8988T (cell line): ENCODE measurements at regions not wholly inside any gene's neighbourhood (a gene's known extent, or its start where the extent isn't known, plus 50 kb on each side); places are given as distances from the start of the nearest gene placed in this dataset.
A peak's percentile ranks its signal among the peaks of the same experiment; 100 is the strongest.
"Not testable (repeated sequence)": the region's sequence is repeated elsewhere in the genome, so short reads cannot be mapped to it uniquely, and the experiment has no call there.

Experiments used
- DNase-seq: peaks from one replicate; pipeline ENCODE4 v3.0.0; 2011

- DNase-seq = no peak
Observed at GRCh38 chr14:71165121-71166031, 258.1 kb downstream of the PCNX1 start.

- peak; percentile 73 for DNase-seq
Observed at GRCh38 chr14:71166180-71166837, 259.1 kb downstream of the PCNX1 start.

GRCh38 chr14:71167325-71167950, 260.2 kb downstream of the PCNX1 start:
- not testable (repeated sequence) for DNase-seq

- DNase-seq = not testable (repeated sequence)
Observed at GRCh38 chr14:71168161-71168560, 260.9 kb downstream of the PCNX1 start.

- no peak for DNase-seq
Observed at GRCh38 chr14:71168564-71169427, 261.5 kb downstream of the PCNX1 start.

GRCh38 chr14:71169861-71170260, 262.6 kb downstream of the PCNX1 start:
- no peak for DNase-seq

- no peak for DNase-seq
Observed at GRCh38 chr14:71175491-71175890, 268.2 kb downstream of the PCNX1 start.

GRCh38 chr14:71179066-71179465, 271.8 kb downstream of the PCNX1 start:
- DNase-seq = no peak

- no peak for DNase-seq
Observed at GRCh38 chr14:71180397-71180796, 273.1 kb downstream of the PCNX1 start.

GRCh38 chr14:71181215-71182003, 274.1 kb downstream of the PCNX1 start:
- no peak for DNase-seq

- no peak for DNase-seq
Observed at GRCh38 chr14:71183876-71184689, 276.8 kb downstream of the PCNX1 start.

- no peak for DNase-seq
Observed at GRCh38 chr14:71185637-71186036, 278.4 kb downstream of the PCNX1 start.

- no peak for DNase-seq
Observed at GRCh38 chr14:71187633-71188356, 280.5 kb downstream of the PCNX1 start.

GRCh38 chr14:71190770-71191374, 283.6 kb downstream of the PCNX1 start:
- no peak for DNase-seq

- DNase-seq = no peak
Observed at GRCh38 chr14:71193663-71194062, 286.4 kb downstream of the PCNX1 start.

- DNase-seq = no peak
Observed at GRCh38 chr14:71194251-71194650, 287.0 kb downstream of the PCNX1 start.

- no peak for DNase-seq
Observed at GRCh38 chr14:71196921-71197320, 289.7 kb downstream of the PCNX1 start.

- DNase-seq = no peak
Observed at GRCh38 chr14:71198687-71199086, 291.4 kb downstream of the PCNX1 start.

GRCh38 chr14:71201840-71202239, 294.6 kb downstream of the PCNX1 start:
- DNase-seq = no peak

- DNase-seq = no peak
Observed at GRCh38 chr14:71202881-71203280, 295.6 kb downstream of the PCNX1 start.
